Adipocyte (in vitro differentiated cells): ENCODE measurements at regions not wholly inside any gene's neighbourhood (a gene's known extent, or its start where the extent isn't known, plus 50 kb on each side); places are given as distances from the start of the nearest gene placed in this dataset.

Experiments used
- DNase-seq: peaks from one replicate; pipeline ENCODE4 v3.0.0-alpha.2; 2015; ENCODE audit warnings: low read depth
- H3K27me3 ChIP-seq: replicated peaks from 2 replicates; pipeline ENCODE4 v1.7.0; 2013; ENCODE audit warnings: mild to moderate bottlenecking, low read length, moderate library complexity; ENCODE audit not compliant: control insufficient read depth, insufficient read depth
- H3K36me3 ChIP-seq: 2 replicates; pipeline ENCODE4 v1.7.0; 2013; ENCODE audit warnings: low read length, mild to moderate bottlenecking, moderate library complexity; ENCODE audit not compliant: control insufficient read depth, insufficient read depth, severe bottlenecking
- H3K4me1 ChIP-seq: 2 replicates; pipeline ENCODE4 v1.7.0; 2013; ENCODE audit warnings: mild to moderate bottlenecking, low read length, moderate library complexity; ENCODE audit not compliant: control insufficient read depth, insufficient read depth
- H3K4me3 ChIP-seq: 2 replicates; pipeline ENCODE4 v1.7.0; 2013; ENCODE audit warnings: mild to moderate bottlenecking, low read length, moderate library complexity
- H3K9ac ChIP-seq: 2 replicates; pipeline ENCODE4 v1.7.0; 2013; ENCODE audit warnings: mild to moderate bottlenecking, low read length, moderate library complexity
- H3K9me3 ChIP-seq: 2 replicates; pipeline ENCODE4 v1.7.0; 2013; ENCODE audit warnings: mild to moderate bottlenecking, low read length, moderate library complexity; ENCODE audit not compliant: control insufficient read depth

GRCh38 chr4:178809921-178810320, 1367.7 kb upstream of the AGA start:
- Histone ChIP-seq H3K36me3 (no peaks in the 10 kb centered on the region), H3K4me1 (no peaks in the 10 kb centered on the region), H3K27me3 (no peaks in the 10 kb centered on the region), H3K4me3 (no peak overlapping the region), H3K9ac (no peak overlapping the region), H3K9me3 (no peaks in the 10 kb centered on the region)
- no peak for DNase-seq

GRCh38 chr4:178811356-178811755, 1369.1 kb upstream of the AGA start:
- H3K9ac ChIP-seq, result no peak overlapping the region
- no peaks in the 10 kb centered on the region for H3K27me3 ChIP-seq
- H3K36me3 ChIP-seq, result no peaks in the 10 kb centered on the region
- no peak for DNase-seq
- H3K4me1 ChIP-seq, result no peaks in the 10 kb centered on the region
- H3K4me3 ChIP-seq, result no peak overlapping the region
- H3K9me3 ChIP-seq, result no peaks in the 10 kb centered on the region

DNA sequence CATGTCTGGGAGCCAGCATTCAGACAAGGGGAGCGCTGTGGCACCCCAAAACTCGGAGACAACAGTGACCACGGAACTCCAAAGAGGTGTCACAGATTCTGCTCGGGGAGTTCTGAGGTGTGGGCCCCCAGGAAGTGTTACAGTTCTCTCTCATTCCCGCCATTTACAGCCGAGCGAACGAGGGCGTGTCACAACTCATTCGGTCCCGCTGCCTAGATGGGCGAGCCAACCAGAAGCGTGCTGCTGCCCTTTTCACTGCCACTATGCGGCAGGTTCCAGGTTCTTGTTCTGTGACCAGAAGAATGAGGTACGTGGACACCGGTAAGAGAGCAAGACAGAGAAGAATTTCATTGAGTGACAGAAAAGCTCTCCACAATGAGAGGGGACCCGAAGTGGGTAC, 1370.6 kb upstream of the AGA start:
- DNase-seq, result no peak
- Histone ChIP-seq H3K9me3 (no peaks in the 10 kb centered on the region), H3K36me3 (no peaks in the 10 kb centered on the region), H3K4me3 (no peak overlapping the region), H3K27me3 (no peaks in the 10 kb centered on the region), H3K9ac (no peak overlapping the region), H3K4me1 (no peaks in the 10 kb centered on the region)

- no peaks in the 10 kb centered on the region for H3K36me3 ChIP-seq
- no peak for DNase-seq
- H3K4me3 ChIP-seq, result no peak overlapping the region
- no peak overlapping the region for H3K9ac ChIP-seq
- no peaks in the 10 kb centered on the region for H3K27me3 ChIP-seq
- no peaks in the 10 kb centered on the region for H3K4me1 ChIP-seq
- no peaks in the 10 kb centered on the region for H3K9me3 ChIP-seq
These were observed 1372.7 kb upstream of the AGA start for GRCh38 chr4:178814908-178815307.

- H3K27me3 ChIP-seq, result no peaks in the 10 kb centered on the region
- H3K4me3 ChIP-seq, result no peak overlapping the region
- H3K4me1 ChIP-seq, result no peaks in the 10 kb centered on the region
- no peaks in the 10 kb centered on the region for H3K36me3 ChIP-seq
- H3K9ac ChIP-seq, result no peak overlapping the region
- H3K9me3 ChIP-seq, result no peaks in the 10 kb centered on the region
- no peak for DNase-seq
These were observed 1381.5 kb upstream of the AGA start for GRCh38 chr4:178823673-178824295.

GRCh38 chr4:178836865-178837264, 1394.6 kb upstream of the AGA start:
- H3K9ac ChIP-seq, result no peak overlapping the region
- no peak for DNase-seq
- H3K36me3 ChIP-seq, result no peaks in the 10 kb centered on the region
- H3K4me3 ChIP-seq, result no peak overlapping the region
- H3K27me3 ChIP-seq, result no peaks in the 10 kb centered on the region
- no peaks in the 10 kb centered on the region for H3K4me1 ChIP-seq
- no peaks in the 10 kb centered on the region for H3K9me3 ChIP-seq

- Histone ChIP-seq H3K9me3 (no peaks in the 10 kb centered on the region), H3K27me3 (no peaks in the 10 kb centered on the region), H3K4me3 (no peak overlapping the region), H3K4me1 (no peaks in the 10 kb centered on the region), H3K9ac (no peak overlapping the region), H3K36me3 (no peaks in the 10 kb centered on the region)
- no peak for DNase-seq
These were observed 1396.5 kb upstream of the AGA start for GRCh38 chr4:178838776-178839175.

GRCh38 chr4:178856139-178856800, 1414.0 kb upstream of the AGA start:
- H3K4me3 ChIP-seq, result no peak overlapping the region
- H3K9me3 ChIP-seq, result no peaks in the 10 kb centered on the region
- H3K36me3 ChIP-seq, result no peaks in the 10 kb centered on the region

DNA sequence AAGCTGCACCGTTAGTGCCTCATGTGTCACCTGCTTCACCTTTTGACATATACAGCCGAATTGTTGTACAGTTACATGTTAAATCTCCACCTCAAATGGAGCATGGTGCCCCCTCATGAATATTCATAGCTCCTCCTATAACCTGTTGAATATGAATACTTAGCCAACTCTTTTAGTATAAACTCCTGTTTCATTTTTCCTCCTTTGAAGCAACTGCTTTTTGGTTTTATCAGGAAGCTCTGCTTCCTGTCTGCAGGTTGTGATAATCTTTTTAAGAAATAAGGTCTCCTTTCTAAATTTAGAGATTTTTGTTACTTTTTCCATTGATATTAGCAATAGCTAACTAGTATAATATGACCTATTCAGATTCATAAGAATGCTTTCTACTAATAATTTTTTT, 1429.2 kb upstream of the AGA start:
- Histone ChIP-seq H3K9ac (no peak overlapping the region), H3K36me3 (no peaks in the 10 kb centered on the region), H3K27me3 (no peaks in the 10 kb centered on the region), H3K9me3 (no peaks in the 10 kb centered on the region), H3K4me1 (no peaks in the 10 kb centered on the region), H3K4me3 (no peak overlapping the region)
- no peak for DNase-seq

More at GRCh38 chr4:178856139-178856800, 1414.0 kb upstream of the AGA start:
- Histone ChIP-seq H3K27me3 (no peaks in the 10 kb centered on the region), H3K9ac (no peak overlapping the region), H3K4me1 (no peaks in the 10 kb centered on the region)
- DNase-seq, result no peak

GRCh38 chr4:178881937-178882336, 1439.7 kb upstream of the AGA start:
- Histone ChIP-seq H3K36me3 (no peaks in the 10 kb centered on the region), H3K4me3 (no peak overlapping the region), H3K9ac (no peak overlapping the region), H3K27me3 (no peaks in the 10 kb centered on the region), H3K9me3 (peaks cover 5% of the 10 kb centered on the region), H3K4me1 (no peaks in the 10 kb centered on the region)
- no peak for DNase-seq

- H3K36me3 ChIP-seq, result no peaks in the 10 kb centered on the region
- no peaks in the 10 kb centered on the region for H3K4me1 ChIP-seq
- no peak overlapping the region for H3K4me3 ChIP-seq
- no peaks in the 10 kb centered on the region for H3K27me3 ChIP-seq
- no peak for DNase-seq
- H3K9ac ChIP-seq, result no peak overlapping the region
- no peaks in the 10 kb centered on the region for H3K9me3 ChIP-seq
These were observed 1451.9 kb upstream of the AGA start for GRCh38 chr4:178894126-178894525.

GRCh38 chr4:178899084-178899483, 1456.8 kb upstream of the AGA start:
- Histone ChIP-seq H3K9ac (no peak overlapping the region), H3K27me3 (no peaks in the 10 kb centered on the region), H3K4me3 (no peak overlapping the region), H3K9me3 (no peaks in the 10 kb centered on the region), H3K36me3 (no peaks in the 10 kb centered on the region), H3K4me1 (no peaks in the 10 kb centered on the region)
- no peak for DNase-seq
